ENCODE measurements at regions not wholly inside any gene's neighbourhood (a gene's known extent, or its start where the extent isn't known, plus 50 kb on each side); places are given as distances from the start of the nearest gene placed in this dataset.

DNA sequence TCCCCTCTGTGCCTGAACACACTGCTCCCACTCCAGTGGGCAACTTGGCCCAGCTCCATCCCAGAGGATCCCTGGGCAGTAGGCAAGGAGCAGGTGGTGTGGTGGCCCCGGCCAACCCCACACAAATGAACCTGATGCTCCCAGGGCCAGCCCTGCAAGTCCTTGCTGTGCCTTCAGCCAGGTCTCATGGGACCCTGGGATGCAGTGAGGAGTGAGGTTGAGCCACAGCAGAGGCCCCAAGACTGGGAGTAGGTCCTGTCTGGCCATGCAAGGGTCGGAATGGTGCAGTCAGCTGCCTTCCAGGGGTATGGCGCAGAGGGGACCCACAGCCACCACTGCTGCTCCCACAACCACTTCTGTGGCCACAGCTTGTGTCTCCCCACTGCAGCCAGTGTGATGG lies 234.5 kb upstream of the DKK2 start:
- Histone ChIP-seq H3K27me3 (ENCODE audit: insufficient read depth, low read length) (no peaks in the 10 kb centered on the region), H3K4me1 (ENCODE audit: insufficient read depth, low read length) (no peaks in the 10 kb centered on the region), H3K27ac (ENCODE audit: low read depth, low read length) (no peak overlapping the region), H3K9ac (ENCODE audit: low read depth, low read length) (no peak overlapping the region), H3K36me3 (ENCODE audit: insufficient read depth, low read length) (no peaks in the 10 kb centered on the region), H3K9me3 (ENCODE audit: insufficient read depth, low read depth, low read length) (0 out of 2 replicates have a peak, but pooled peaks cover 7% of the 10 kb centered on the region), H3K4me3 (ENCODE audit: low read length) (no peak overlapping the region)
- 99% methylated on average over 3 of the region's 3 CpGs for WGBS

GRCh38 chr4:107269175-107269574 lies 233.1 kb upstream of the DKK2 start:
- WGBS: 96% methylated on average over 2 of the region's 2 CpGs

DNA sequence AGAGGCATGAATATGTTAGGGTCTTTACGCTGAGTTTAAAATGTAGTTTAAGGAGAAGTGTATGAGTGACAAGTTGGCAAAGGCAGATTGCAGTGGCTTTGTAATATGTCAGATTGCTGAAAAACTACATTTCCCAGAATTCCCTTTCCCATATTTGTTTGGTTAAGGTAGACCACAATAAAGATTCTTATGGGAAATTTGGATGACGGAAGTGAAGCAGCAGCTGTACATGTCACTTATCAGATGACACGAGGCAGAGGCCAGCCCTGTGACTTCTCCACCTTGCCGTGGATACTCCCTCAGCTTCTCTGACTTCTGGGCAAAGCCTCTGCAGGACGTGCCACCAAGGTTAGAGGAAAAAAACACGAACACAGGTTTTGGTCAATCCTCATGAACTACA lies 229.7 kb upstream of the DKK2 start:
- no peak overlapping the region for H3K4me3 ChIP-seq (ENCODE audit: low read length)
- no peaks in the 10 kb centered on the region for H3K36me3 ChIP-seq (ENCODE audit: insufficient read depth, low read length)
- H3K9me3 ChIP-seq (ENCODE audit: insufficient read depth, low read depth, low read length): 0 out of 2 replicates have a peak, but pooled peaks cover 7% of the 10 kb centered on the region
- no peaks in the 10 kb centered on the region for H3K27me3 ChIP-seq (ENCODE audit: insufficient read depth, low read length)
- peaks cover 3% of the 10 kb centered on the region; the same call in 1 of the 2 replicates for H3K4me1 ChIP-seq (ENCODE audit: insufficient read depth, low read length)
- 93% methylated on average over 6 of the region's 6 CpGs for WGBS
- H3K9ac ChIP-seq (ENCODE audit: low read depth, low read length): no peak overlapping the region
- no peak overlapping the region for H3K27ac ChIP-seq (ENCODE audit: low read depth, low read length)

More at GRCh38 chr4:107269175-107269574, 233.1 kb upstream of the DKK2 start:
- Histone ChIP-seq H3K9ac (ENCODE audit: low read depth, low read length) (no peak overlapping the region), H3K27ac (ENCODE audit: low read depth, low read length) (no peak overlapping the region), H3K36me3 (ENCODE audit: insufficient read depth, low read length) (no peaks in the 10 kb centered on the region), H3K4me3 (ENCODE audit: low read length) (no peak overlapping the region), H3K4me1 (ENCODE audit: insufficient read depth, low read length) (no peaks in the 10 kb centered on the region), H3K27me3 (ENCODE audit: insufficient read depth, low read length) (no peaks in the 10 kb centered on the region), H3K9me3 (ENCODE audit: insufficient read depth, low read depth, low read length) (0 out of 2 replicates have a peak, but pooled peaks cover 7% of the 10 kb centered on the region)

GRCh38 chr4:107261241-107261874 lies 225.2 kb upstream of the DKK2 start:
- Histone ChIP-seq H3K4me1 (ENCODE audit: insufficient read depth, low read length) (peaks cover 3% of the 10 kb centered on the region; the same call in 1 of the 2 replicates), H3K27me3 (ENCODE audit: insufficient read depth, low read length) (no peaks in the 10 kb centered on the region), H3K4me3 (ENCODE audit: low read length) (no peak overlapping the region), H3K9ac (ENCODE audit: low read depth, low read length) (no peak overlapping the region), H3K36me3 (ENCODE audit: insufficient read depth, low read length) (no peaks in the 10 kb centered on the region), H3K27ac (ENCODE audit: low read depth, low read length) (no peak overlapping the region), H3K9me3 (ENCODE audit: insufficient read depth, low read depth, low read length) (no peaks in the 10 kb centered on the region)
- WGBS: 91% methylated on average over 3 of the region's 3 CpGs

DNA sequence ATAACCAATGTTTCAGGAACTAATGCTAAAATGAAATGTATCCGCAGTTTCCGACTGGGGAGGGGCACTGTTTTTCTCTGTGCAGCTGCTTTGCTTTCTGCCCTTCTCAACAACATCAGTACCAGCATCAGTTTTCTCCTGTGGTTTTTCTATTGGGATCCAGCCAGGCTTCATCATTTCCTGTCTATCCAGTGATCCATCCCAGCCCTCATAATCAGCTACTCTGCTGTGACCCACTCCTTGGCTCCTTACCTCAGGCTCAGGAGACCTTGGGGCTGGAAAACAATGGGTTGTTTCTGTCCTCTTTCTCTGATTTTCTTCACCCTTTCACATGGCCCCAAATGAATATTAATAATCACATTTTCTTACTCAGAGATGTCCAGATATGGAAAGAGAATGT lies 222.2 kb upstream of the DKK2 start:
- no peaks in the 10 kb centered on the region for H3K36me3 ChIP-seq (ENCODE audit: insufficient read depth, low read length)
- no peak overlapping the region for H3K27ac ChIP-seq (ENCODE audit: low read depth, low read length)
- peaks cover 3% of the 10 kb centered on the region; the same call in 1 of the 2 replicates for H3K4me1 ChIP-seq (ENCODE audit: insufficient read depth, low read length)
- 93% methylated on average over 2 of the region's 2 CpGs for WGBS
- H3K9ac ChIP-seq (ENCODE audit: low read depth, low read length): no peak overlapping the region
- no peaks in the 10 kb centered on the region for H3K27me3 ChIP-seq (ENCODE audit: insufficient read depth, low read length)
- H3K4me3 ChIP-seq (ENCODE audit: low read length): no peak overlapping the region
- H3K9me3 ChIP-seq (ENCODE audit: insufficient read depth, low read depth, low read length): no peaks in the 10 kb centered on the region

DNA sequence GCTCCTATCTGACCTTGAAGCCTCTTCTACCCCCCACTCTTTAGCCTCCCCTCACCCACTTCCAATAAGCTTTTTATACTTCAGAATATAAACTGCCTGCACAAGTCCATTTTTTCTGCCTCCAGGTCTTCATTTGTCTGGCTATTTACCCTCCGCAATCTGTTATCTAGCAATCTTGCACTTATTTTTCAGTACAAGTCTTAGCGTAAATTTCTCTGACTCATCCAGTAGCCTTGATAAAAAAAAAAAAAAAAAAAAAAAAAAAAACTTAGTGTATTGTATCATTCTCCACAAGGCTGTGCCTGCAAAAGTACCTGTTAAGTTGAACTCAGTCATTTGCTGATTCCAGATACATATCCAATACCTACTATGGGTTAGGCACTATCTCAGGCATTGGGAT lies 219.5 kb upstream of the DKK2 start:
- no peak overlapping the region for H3K9ac ChIP-seq (ENCODE audit: low read depth, low read length)
- H3K27ac ChIP-seq (ENCODE audit: low read depth, low read length): no peak overlapping the region
- H3K4me3 ChIP-seq (ENCODE audit: low read length): no peak overlapping the region
- H3K27me3 ChIP-seq (ENCODE audit: insufficient read depth, low read length): no peaks in the 10 kb centered on the region
- WGBS: 95% methylated on average over 1 of the region's 2 CpGs
- no peaks in the 10 kb centered on the region for H3K4me1 ChIP-seq (ENCODE audit: insufficient read depth, low read length)
- H3K36me3 ChIP-seq (ENCODE audit: insufficient read depth, low read length): no peaks in the 10 kb centered on the region
- H3K9me3 ChIP-seq (ENCODE audit: insufficient read depth, low read depth, low read length): no peaks in the 10 kb centered on the region

DNA sequence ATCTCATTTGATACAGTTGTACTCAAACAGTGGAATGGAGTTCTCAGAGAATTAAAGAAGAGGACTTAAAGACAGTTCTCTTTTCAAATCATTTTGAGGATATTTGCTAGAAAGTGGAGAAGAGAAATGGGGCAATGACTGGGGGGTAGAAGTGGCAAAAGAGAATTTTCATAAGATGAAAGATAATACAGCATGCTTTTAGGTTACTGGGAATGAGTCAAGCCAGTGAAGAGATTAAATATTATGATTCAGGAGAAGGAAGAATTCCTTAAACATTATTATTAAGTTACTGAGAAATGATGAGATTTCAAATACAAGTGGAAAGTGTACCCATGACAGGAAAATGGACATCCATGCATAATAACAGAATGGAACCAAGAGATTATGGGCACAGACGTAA lies 219.0 kb upstream of the DKK2 start:
- no peaks in the 10 kb centered on the region for H3K27me3 ChIP-seq (ENCODE audit: insufficient read depth, low read length)
- no peak overlapping the region for H3K9ac ChIP-seq (ENCODE audit: low read depth, low read length)
- H3K4me3 ChIP-seq (ENCODE audit: low read length): no peak overlapping the region
- H3K9me3 ChIP-seq (ENCODE audit: insufficient read depth, low read depth, low read length): no peaks in the 10 kb centered on the region
- H3K36me3 ChIP-seq (ENCODE audit: insufficient read depth, low read length): no peaks in the 10 kb centered on the region
- WGBS: 100% methylated on average over 1 of the region's 1 CpG
- H3K27ac ChIP-seq (ENCODE audit: low read depth, low read length): no peak overlapping the region
- no peaks in the 10 kb centered on the region for H3K4me1 ChIP-seq (ENCODE audit: insufficient read depth, low read length)

DNA sequence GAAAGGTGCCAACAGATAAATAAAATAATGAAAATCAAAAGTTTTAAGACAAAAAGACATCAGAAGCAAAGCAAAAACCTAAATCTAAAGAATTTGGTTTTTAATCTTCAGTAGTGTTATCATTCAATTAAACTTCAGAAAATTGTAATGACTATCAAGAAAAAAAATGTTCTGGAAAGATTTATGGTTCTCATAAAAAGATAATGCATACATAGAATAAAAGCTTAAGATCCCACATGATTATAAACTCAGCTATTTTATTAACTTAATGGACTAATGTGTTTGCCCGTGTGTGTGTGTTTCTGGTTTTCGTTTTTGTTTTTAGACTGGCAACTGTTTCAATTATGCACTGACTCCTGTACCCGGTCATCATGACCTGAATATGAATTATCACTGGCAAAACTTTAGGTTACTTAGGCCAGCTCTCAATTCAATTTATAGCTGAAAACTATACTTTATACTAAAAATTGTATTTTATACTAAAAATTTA lies 217.5 kb upstream of the DKK2 start:
- Histone ChIP-seq H3K4me3 (ENCODE audit: low read length) (no peak overlapping the region), H3K9me3 (ENCODE audit: insufficient read depth, low read depth, low read length) (no peaks in the 10 kb centered on the region), H3K9ac (ENCODE audit: low read depth, low read length) (no peak overlapping the region), H3K4me1 (ENCODE audit: insufficient read depth, low read length) (no peaks in the 10 kb centered on the region), H3K27me3 (ENCODE audit: insufficient read depth, low read length) (no peaks in the 10 kb centered on the region), H3K27ac (ENCODE audit: low read depth, low read length) (no peak overlapping the region), H3K36me3 (ENCODE audit: insufficient read depth, low read length) (no peaks in the 10 kb centered on the region)
- WGBS: 85% methylated on average over 3 of the region's 3 CpGs

DNA sequence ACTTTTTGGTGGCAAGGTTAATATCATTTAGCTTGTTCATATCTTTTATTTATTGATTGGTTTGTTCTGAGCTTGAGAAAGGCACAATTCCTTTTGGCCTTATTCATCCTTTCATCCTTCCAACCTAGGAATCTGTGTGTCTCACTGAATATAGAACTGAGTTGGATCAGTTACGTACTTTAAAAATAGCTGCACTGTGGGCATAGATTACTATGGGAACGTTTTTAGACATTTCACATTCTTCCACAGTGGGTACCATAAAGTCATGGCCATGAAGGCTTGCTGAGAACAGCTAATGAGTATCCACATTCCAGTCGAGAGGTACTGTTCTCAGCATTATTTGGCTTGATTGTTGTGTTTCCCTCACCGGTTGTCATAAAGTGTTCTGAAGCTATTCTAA lies 217.0 kb upstream of the DKK2 start:
- Histone ChIP-seq H3K27me3 (ENCODE audit: insufficient read depth, low read length) (no peaks in the 10 kb centered on the region), H3K36me3 (ENCODE audit: insufficient read depth, low read length) (no peaks in the 10 kb centered on the region), H3K4me1 (ENCODE audit: insufficient read depth, low read length) (no peaks in the 10 kb centered on the region), H3K9me3 (ENCODE audit: insufficient read depth, low read depth, low read length) (no peaks in the 10 kb centered on the region), H3K4me3 (ENCODE audit: low read length) (no peak overlapping the region), H3K9ac (ENCODE audit: low read depth, low read length) (no peak overlapping the region), H3K27ac (ENCODE audit: low read depth, low read length) (no peak overlapping the region)
- 93% methylated on average over 4 of the region's 4 CpGs for WGBS

DNA sequence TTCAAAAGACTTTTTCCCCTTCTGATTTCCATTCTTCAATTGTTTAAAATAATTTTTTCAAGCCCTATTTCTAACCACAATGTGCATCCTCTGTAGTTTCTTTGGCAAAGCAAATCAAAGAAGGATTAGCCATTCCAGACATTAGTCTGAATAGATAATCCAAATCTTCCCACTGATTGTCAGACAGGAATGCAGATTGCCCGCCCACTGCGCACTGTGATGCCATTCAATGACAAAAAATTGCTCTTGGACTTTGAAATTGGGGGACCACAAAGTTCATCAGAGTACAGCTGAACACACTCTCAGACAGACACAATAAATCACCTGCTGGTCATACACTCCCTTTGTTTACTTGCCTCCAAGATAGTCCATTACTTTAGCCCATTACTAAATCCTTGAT lies 216.5 kb upstream of the DKK2 start:
- Histone ChIP-seq H3K4me3 (ENCODE audit: low read length) (no peak overlapping the region), H3K36me3 (ENCODE audit: insufficient read depth, low read length) (no peaks in the 10 kb centered on the region), H3K27ac (ENCODE audit: low read depth, low read length) (no peak overlapping the region), H3K9ac (ENCODE audit: low read depth, low read length) (no peak overlapping the region), H3K4me1 (ENCODE audit: insufficient read depth, low read length) (no peaks in the 10 kb centered on the region), H3K27me3 (ENCODE audit: insufficient read depth, low read length) (no peaks in the 10 kb centered on the region), H3K9me3 (ENCODE audit: insufficient read depth, low read depth, low read length) (no peaks in the 10 kb centered on the region)
- 91% methylated on average over 2 of the region's 2 CpGs for whole genome bisulfite sequencing

- no peaks in the 10 kb centered on the region for H3K36me3 ChIP-seq (ENCODE audit: insufficient read depth, low read length)
- no peaks in the 10 kb centered on the region for H3K4me1 ChIP-seq (ENCODE audit: insufficient read depth, low read length)
- no peak overlapping the region for H3K4me3 ChIP-seq (ENCODE audit: low read length)
- H3K27me3 ChIP-seq (ENCODE audit: insufficient read depth, low read length): no peaks in the 10 kb centered on the region
- 65% methylated on average over 3 of the region's 3 CpGs for WGBS
- H3K9me3 ChIP-seq (ENCODE audit: insufficient read depth, low read depth, low read length): no peaks in the 10 kb centered on the region
- H3K9ac ChIP-seq (ENCODE audit: low read depth, low read length): no peak overlapping the region
- no peak overlapping the region for H3K27ac ChIP-seq (ENCODE audit: low read depth, low read length)
These were observed 212.5 kb upstream of the DKK2 start for GRCh38 chr4:107248571-107248970.

- Histone ChIP-seq H3K27ac (ENCODE audit: low read depth, low read length) (no peak overlapping the region), H3K4me1 (ENCODE audit: insufficient read depth, low read length) (peaks cover 2% of the 10 kb centered on the region), H3K27me3 (ENCODE audit: insufficient read depth, low read length) (no peaks in the 10 kb centered on the region), H3K9me3 (ENCODE audit: insufficient read depth, low read depth, low read length) (no peaks in the 10 kb centered on the region), H3K4me3 (ENCODE audit: low read length) (no peak overlapping the region), H3K9ac (ENCODE audit: low read depth, low read length) (no peak overlapping the region), H3K36me3 (ENCODE audit: insufficient read depth, low read length) (no peaks in the 10 kb centered on the region)
- 100% methylated on average over 1 of the region's 1 CpG for WGBS
These were observed 211.6 kb upstream of the DKK2 start for GRCh38 chr4:107247738-107248137.
